Suprapubic skin (tissue), 4 donors: ENCODE measurements at regions not wholly inside any gene's neighbourhood (a gene's known extent, or its start where the extent isn't known, plus 50 kb on each side); places are given as distances from the start of the nearest gene placed in this dataset.
"Not testable (repeated sequence)": the region's sequence is repeated elsewhere in the genome, so short reads cannot be mapped to it uniquely, and the experiment has no call there.

Experiments
- DNase-seq, 2 donors: peaks; one replicate each; pipeline ENCODE4 v3.0.0-alpha.2; 2019; ENCODE audit warnings: low spot score in 2 of 2
- H3K27ac ChIP-seq: fragments of 200-600 bp; sonication (generic); one replicate; pipeline ENCODE4 v1.5.1; 2019
- H3K27me3 ChIP-seq: fragments of 200-600 bp; sonication (generic); one replicate; pipeline ENCODE4 v1.5.1; 2019
- H3K36me3 ChIP-seq: fragments of 200-600 bp; sonication (generic); one replicate; pipeline ENCODE4 v1.5.1; 2019
- H3K4me1 ChIP-seq: fragments of 200-600 bp; sonication (generic); one replicate; pipeline ENCODE4 v1.5.1; 2019
- H3K4me3 ChIP-seq: fragments of 200-600 bp; sonication (generic); one replicate; pipeline ENCODE4 v1.5.1; 2019; ENCODE audit warnings: mild to moderate bottlenecking
- H3K9me3 ChIP-seq: fragments of 200-600 bp; sonication (generic); one replicate; pipeline ENCODE4 v1.5.1; 2019
- CTCF ChIP-seq, 2 donors: fragments of 200-600 bp in 1 of 2; fragments of 450-650 bp in 1 of 2; sonication (generic) in 1 of 2; IDR thresholded peaks; one replicate each; pipeline ENCODE4 v1.5.1; 2016 to 2019; ENCODE audit warnings: antibody characterized with exemption in 2 of 2, mild to moderate bottlenecking in 1 of 2, moderate library complexity in 1 of 2
- EP300 ChIP-seq: sonication (generic); formaldehyde crosslinking; IDR thresholded peaks from one replicate; pipeline ENCODE4 v1.6.1; 2017; ENCODE audit warnings: antibody characterized with exemption
- POLR2A ChIP-seq, 2 donors: fragments of 450-650 bp; IDR thresholded peaks; one replicate each; pipeline ENCODE4 v1.6.1; 2017; ENCODE audit warnings: antibody characterized with exemption in 2 of 2, mild to moderate bottlenecking in 2 of 2, moderate library complexity in 2 of 2
- POLR2AphosphoS5 ChIP-seq, 3 donors: sonication (generic); formaldehyde crosslinking; IDR thresholded peaks; one replicate each; pipeline ENCODE4 v1.6.1; 2017; ENCODE audit warnings: antibody characterized with exemption in 3 of 3
- WGBS: methylation state at CpG from one replicate; pipeline ENCODE4 v1.1.5; 2018; 5-methylcytosine and 5-hydroxymethylcytosine counted together

DNA sequence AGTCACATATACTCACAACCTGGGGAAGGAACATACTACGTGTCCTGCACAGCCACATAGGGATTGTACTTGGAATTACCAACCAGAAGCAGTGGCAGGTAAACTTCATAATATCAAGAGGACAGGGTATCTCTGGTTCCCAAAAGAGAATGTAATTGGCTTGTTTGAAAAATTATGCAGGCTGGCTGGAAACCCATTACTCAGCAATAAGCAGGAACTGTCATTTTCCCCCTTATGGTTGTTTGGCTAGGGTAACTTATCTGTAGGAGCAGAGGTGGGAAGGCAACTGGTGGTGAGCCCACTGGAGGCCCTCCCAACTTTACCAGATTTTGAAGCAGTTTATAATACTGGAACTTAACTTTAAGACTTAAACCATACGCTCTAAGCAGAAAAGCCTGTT is 924.1 kb downstream of the LRRIQ3 start:
- TF ChIP-seq CTCF (IDR thresholded peaks at IDR 0.05) (no peak), EP300 (no peak), POLR2AphosphoS5 (IDR thresholded peaks at IDR 0.05) (no peak), POLR2A (IDR thresholded peaks at IDR 0.05) (no peak)
- no peak overlapping the region for H3K27ac ChIP-seq
- H3K4me3 ChIP-seq, result no peak overlapping the region
- H3K27me3 ChIP-seq, result no peaks in the 10 kb centered on the region
- H3K9me3 ChIP-seq, result no peaks in the 10 kb centered on the region
- no peak for DNase-seq
- 93% methylated on average over 2 of the region's 2 CpGs for WGBS
- no peaks in the 10 kb centered on the region for H3K36me3 ChIP-seq
- H3K4me1 ChIP-seq, result no peaks in the 10 kb centered on the region

DNA sequence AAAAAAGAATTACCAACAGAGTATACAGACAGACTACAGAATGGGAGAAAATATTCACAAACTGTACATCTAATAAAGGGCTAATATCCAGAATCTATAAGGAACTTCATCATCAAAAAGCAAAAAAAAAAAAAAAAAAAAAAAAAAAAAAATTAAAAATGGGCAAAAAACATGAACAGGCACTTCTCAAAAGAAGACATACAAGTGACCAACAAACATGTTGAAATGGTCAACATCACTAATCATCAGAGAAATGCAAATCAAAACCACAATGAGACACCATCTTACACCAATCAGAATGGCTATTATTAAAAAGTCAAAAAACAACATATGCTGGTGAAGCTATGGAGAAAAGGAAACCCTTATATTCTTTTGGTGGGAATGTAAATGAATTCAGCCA is 952.8 kb downstream of the LRRIQ3 start:
- not testable (repeated sequence) for H3K4me3 ChIP-seq, H3K9me3 ChIP-seq, DNase-seq, H3K27me3 ChIP-seq, H3K27ac ChIP-seq, H3K36me3 ChIP-seq, H3K4me1 ChIP-seq

DNA sequence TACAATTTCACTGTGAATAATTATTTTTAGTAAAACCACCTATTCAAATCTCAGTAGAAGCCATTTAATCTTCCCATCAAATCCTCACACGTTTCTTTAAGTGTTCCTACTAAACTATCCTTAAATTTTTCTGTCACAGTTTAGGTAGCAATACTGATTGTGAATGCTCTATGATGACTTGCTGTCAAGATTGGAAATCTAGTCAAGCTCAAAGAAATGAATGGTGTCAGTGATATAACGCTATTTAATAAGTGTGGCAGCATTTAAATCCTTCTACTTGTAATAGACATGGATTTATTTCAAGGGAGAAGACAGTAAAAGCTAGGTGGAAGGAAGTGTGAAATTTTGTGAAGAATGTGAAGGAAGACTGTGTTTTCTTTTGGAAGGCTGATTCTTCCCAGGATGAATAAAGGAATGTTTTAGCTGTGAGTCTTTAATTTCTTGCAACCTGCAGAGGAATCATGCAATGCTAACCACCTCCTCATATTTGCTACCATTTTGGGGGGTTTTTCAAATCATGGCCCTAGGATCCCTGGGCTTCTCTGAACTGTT is 936.7 kb upstream of the NEGR1 start:
- no peaks in the 10 kb centered on the region for H3K9me3 ChIP-seq
- 52% methylated on average over 2 of the region's 2 CpGs for WGBS

GRCh38 chr1:73205294-73205973 is 923.1 kb upstream of the NEGR1 start:
- Histone ChIP-seq H3K4me3 (no peak overlapping the region), H3K4me1 (no peaks in the 10 kb centered on the region), H3K27me3 (no peaks in the 10 kb centered on the region), H3K36me3 (no peaks in the 10 kb centered on the region), H3K27ac (no peak overlapping the region), H3K9me3 (no peaks in the 10 kb centered on the region)
- WGBS, result 69% methylated on average over 5 of the region's 5 CpGs
- TF ChIP-seq EP300 (no peak), POLR2AphosphoS5 (IDR thresholded peaks at IDR 0.05) (no peak)
- no peak for DNase-seq

More for the DNA sequence above, 936.7 kb upstream of the NEGR1 start:
- TF ChIP-seq POLR2A (IDR thresholded peaks at IDR 0.05), result no peak
- no peak for TF ChIP-seq EP300
- no peak for TF ChIP-seq POLR2AphosphoS5 (IDR thresholded peaks at IDR 0.05)
- no peak for TF ChIP-seq CTCF (IDR thresholded peaks at IDR 0.05)
- Histone ChIP-seq H3K4me1 (no peaks in the 10 kb centered on the region), H3K36me3 (no peaks in the 10 kb centered on the region), H3K4me3 (no peak overlapping the region), H3K27ac (no peak overlapping the region), H3K27me3 (no peaks in the 10 kb centered on the region)
- DNase-seq, result no peak

DNA sequence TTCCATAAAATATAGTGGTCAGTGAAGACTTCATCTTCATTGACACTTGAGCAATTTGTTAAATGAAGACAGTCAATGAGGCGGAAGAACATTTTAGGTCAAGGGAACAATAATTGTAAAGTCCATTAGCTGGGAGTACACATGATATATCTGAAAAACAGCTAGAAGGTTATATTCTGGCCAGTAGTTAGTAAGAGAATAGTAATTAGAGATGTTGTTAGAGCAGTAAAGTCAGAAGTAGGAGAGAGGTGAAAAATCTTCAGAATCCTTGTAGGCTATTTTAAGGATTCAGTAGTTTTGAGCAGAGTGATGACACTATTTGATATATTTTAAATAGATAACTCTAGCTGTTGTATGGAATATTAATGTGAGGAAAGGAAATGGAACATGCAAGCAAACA is 915.6 kb upstream of the NEGR1 start:
- no peak overlapping the region for H3K4me3 ChIP-seq
- no peak for DNase-seq
- TF ChIP-seq EP300 (no peak), POLR2A (IDR thresholded peaks at IDR 0.05) (no peak), POLR2AphosphoS5 (IDR thresholded peaks at IDR 0.05) (no peak), CTCF (IDR thresholded peaks at IDR 0.05) (no peak)
- WGBS, result 87% methylated on average over 1 of the region's 1 CpG
- no peaks in the 10 kb centered on the region for H3K9me3 ChIP-seq
- no peak overlapping the region for H3K27ac ChIP-seq
- no peaks in the 10 kb centered on the region for H3K27me3 ChIP-seq
- H3K4me1 ChIP-seq, result no peaks in the 10 kb centered on the region
- no peaks in the 10 kb centered on the region for H3K36me3 ChIP-seq

- 89% methylated on average over 1 of the region's 1 CpG for WGBS
- TF ChIP-seq EP300, result no peak
- TF ChIP-seq POLR2AphosphoS5 (IDR thresholded peaks at IDR 0.05), result no peak
- no peak for TF ChIP-seq POLR2A (IDR thresholded peaks at IDR 0.05)
- TF ChIP-seq CTCF (IDR thresholded peaks at IDR 0.05), result no peak
- Histone ChIP-seq H3K9me3 (no peaks in the 10 kb centered on the region), H3K27me3 (no peaks in the 10 kb centered on the region), H3K27ac (no peak overlapping the region), H3K36me3 (no peaks in the 10 kb centered on the region), H3K4me3 (no peak overlapping the region), H3K4me1 (no peaks in the 10 kb centered on the region)
- no peak for DNase-seq
Measured at GRCh38 chr1:73194965-73195364, 912.6 kb upstream of the NEGR1 start.

GRCh38 chr1:73183581-73183980 is 901.2 kb upstream of the NEGR1 start:
- H3K4me3 ChIP-seq, DNase-seq, H3K9me3 ChIP-seq, H3K4me1 ChIP-seq, H3K27ac ChIP-seq, H3K27me3 ChIP-seq, H3K36me3 ChIP-seq: not testable (repeated sequence)
- 92% methylated on average over 2 of the region's 2 CpGs for WGBS
